Ramos (cell line): ENCODE measurements at regions not wholly inside any gene's neighbourhood (a gene's known extent, or its start where the extent isn't known, plus 50 kb on each side); places are given as distances from the start of the nearest gene placed in this dataset.

Experiments
- in situ Hi-C: fragments of 300-500 bp; cut with MboI; formaldehyde crosslinking; loops from one replicate; pipeline ENCODE4 v1.14.3; 2022; ENCODE audit warnings: low sequenced_read_pairs; ENCODE audit not compliant: unreplicated experiment

GRCh38 chr4:163930086-163930485, 435.6 kb downstream of the TMA16 start:
- in situ Hi-C loops: no loop called here

- in situ Hi-C loops: no loop called here
These were observed 438.0 kb downstream of the TMA16 start for GRCh38 chr4:163932504-163932903.

- in situ Hi-C loops: no loop called here
These were observed 445.1 kb downstream of the TMA16 start for GRCh38 chr4:163939597-163939996.

- in situ Hi-C loops: no loop called here
These were observed 446.9 kb downstream of the TMA16 start for GRCh38 chr4:163941221-163941905.

GRCh38 chr4:163948920-163949455, 454.5 kb downstream of the TMA16 start:
- in situ Hi-C loops: no loop called here

GRCh38 chr4:163949976-163950601, 455.6 kb downstream of the TMA16 start:
- in situ Hi-C loops: no loop called here

- in situ Hi-C loops: no loop called here
These were observed 460.8 kb downstream of the TMA16 start for GRCh38 chr4:163955288-163955687.

- in situ Hi-C loops: no loop called here
These were observed 464.3 kb downstream of the TMA16 start for GRCh38 chr4:163958751-163959150.

- in situ Hi-C loops: no loop called here
These were observed 465.4 kb downstream of the TMA16 start for GRCh38 chr4:163959932-163960331.

GRCh38 chr4:163966612-163967011, 472.1 kb downstream of the TMA16 start:
- in situ Hi-C loops: no loop called here

- in situ Hi-C loops: no loop called here
These were observed 472.8 kb downstream of the TMA16 start for GRCh38 chr4:163967263-163967662.

- in situ Hi-C loops: no loop called here
These were observed 473.2 kb downstream of the TMA16 start for GRCh38 chr4:163967710-163968109.

GRCh38 chr4:163969291-163969690, 474.8 kb downstream of the TMA16 start:
- in situ Hi-C loops: no loop called here

- in situ Hi-C loops: no loop called here
These were observed 482.1 kb downstream of the TMA16 start for GRCh38 chr4:163976588-163976987.

- in situ Hi-C loops: no loop called here
These were observed 493.9 kb downstream of the TMA16 start for GRCh38 chr4:163988391-163988790.

- in situ Hi-C loops: no loop called here
These were observed 494.4 kb downstream of the TMA16 start for GRCh38 chr4:163988865-163989264.

GRCh38 chr4:163991298-163991865, 496.9 kb downstream of the TMA16 start:
- in situ Hi-C loops: no loop called here

- in situ Hi-C loops: no loop called here
These were observed 514.9 kb downstream of the TMA16 start for GRCh38 chr4:164009435-164009834.

- in situ Hi-C loops: loop anchor here (10.0 kb wide), 1 partner anchor 457 kb away; no protein-coding TSS in a partner anchor
These were observed 517.3 kb downstream of the TMA16 start for GRCh38 chr4:164011791-164012190.

- in situ Hi-C loops: loop anchor here (10.0 kb wide), 1 partner anchor 458 kb away; no protein-coding TSS in a partner anchor
These were observed 518.0 kb downstream of the TMA16 start for GRCh38 chr4:164012396-164013027.

GRCh38 chr4:164021947-164022346, 527.5 kb downstream of the TMA16 start:
- in situ Hi-C loops: no loop called here
